Suprapubic skin (tissue), 4 donors: ENCODE measurements at regions not wholly inside any gene's neighbourhood (a gene's known extent, or its start where the extent isn't known, plus 50 kb on each side); places are given as distances from the start of the nearest gene placed in this dataset.
"Not testable (repeated sequence)": the region's sequence is repeated elsewhere in the genome, so short reads cannot be mapped to it uniquely, and the experiment has no call there.

Source experiments
- DNase-seq, 2 donors: peaks; one replicate each; pipeline ENCODE4 v3.0.0-alpha.2; 2019; ENCODE audit warnings: low spot score in 2 of 2
- H3K27ac ChIP-seq: fragments of 200-600 bp; sonication (generic); one replicate; pipeline ENCODE4 v1.5.1; 2019
- H3K27me3 ChIP-seq: fragments of 200-600 bp; sonication (generic); one replicate; pipeline ENCODE4 v1.5.1; 2019
- H3K36me3 ChIP-seq: fragments of 200-600 bp; sonication (generic); one replicate; pipeline ENCODE4 v1.5.1; 2019
- H3K4me1 ChIP-seq: fragments of 200-600 bp; sonication (generic); one replicate; pipeline ENCODE4 v1.5.1; 2019
- H3K4me3 ChIP-seq: fragments of 200-600 bp; sonication (generic); one replicate; pipeline ENCODE4 v1.5.1; 2019; ENCODE audit warnings: mild to moderate bottlenecking
- H3K9me3 ChIP-seq: fragments of 200-600 bp; sonication (generic); one replicate; pipeline ENCODE4 v1.5.1; 2019
- CTCF ChIP-seq, 2 donors: fragments of 200-600 bp in 1 of 2; fragments of 450-650 bp in 1 of 2; sonication (generic) in 1 of 2; IDR thresholded peaks; one replicate each; pipeline ENCODE4 v1.5.1; 2016 to 2019; ENCODE audit warnings: antibody characterized with exemption in 2 of 2, mild to moderate bottlenecking in 1 of 2, moderate library complexity in 1 of 2
- EP300 ChIP-seq: sonication (generic); formaldehyde crosslinking; IDR thresholded peaks from one replicate; pipeline ENCODE4 v1.6.1; 2017; ENCODE audit warnings: antibody characterized with exemption
- POLR2A ChIP-seq, 2 donors: fragments of 450-650 bp; IDR thresholded peaks; one replicate each; pipeline ENCODE4 v1.6.1; 2017; ENCODE audit warnings: antibody characterized with exemption in 2 of 2, mild to moderate bottlenecking in 2 of 2, moderate library complexity in 2 of 2
- POLR2AphosphoS5 ChIP-seq, 3 donors: sonication (generic); formaldehyde crosslinking; IDR thresholded peaks; one replicate each; pipeline ENCODE4 v1.6.1; 2017; ENCODE audit warnings: antibody characterized with exemption in 3 of 3
- WGBS: methylation state at CpG from one replicate; pipeline ENCODE4 v1.1.5; 2018; 5-methylcytosine and 5-hydroxymethylcytosine counted together

GRCh38 chrY:7720974-7721373 lies 809.4 kb upstream of the AMELY start:
- Histone ChIP-seq H3K36me3 (no peaks in the 10 kb centered on the region), H3K4me3 (no peak overlapping the region), H3K27me3 (no peaks in the 10 kb centered on the region), H3K27ac (no peak overlapping the region), H3K4me1 (no peaks in the 10 kb centered on the region), H3K9me3 (no peaks in the 10 kb centered on the region)
- TF ChIP-seq CTCF (IDR thresholded peaks at IDR 0.05) (no peak), POLR2AphosphoS5 (IDR thresholded peaks at IDR 0.05) (no peak), EP300 (no peak), POLR2A (IDR thresholded peaks at IDR 0.05) (no peak)
- no peak for DNase-seq
- no CpG with 5 or more reads among the region's 1 CpG for WGBS

- no peaks in the 10 kb centered on the region for H3K9me3 ChIP-seq
- TF ChIP-seq CTCF (IDR thresholded peaks at IDR 0.05) (no peak), EP300 (no peak), POLR2A (IDR thresholded peaks at IDR 0.05) (no peak), POLR2AphosphoS5 (IDR thresholded peaks at IDR 0.05) (no peak)
- no peaks in the 10 kb centered on the region for H3K36me3 ChIP-seq
- no peaks in the 10 kb centered on the region for H3K4me1 ChIP-seq
- WGBS = no CpG with 5 or more reads among the region's 2 CpGs
- no peak overlapping the region for H3K27ac ChIP-seq
- no peak for DNase-seq
- H3K27me3 ChIP-seq = no peaks in the 10 kb centered on the region
- no peak overlapping the region for H3K4me3 ChIP-seq
Observed at GRCh38 chrY:7719271-7719670, 807.7 kb upstream of the AMELY start.

- no peaks in the 10 kb centered on the region for H3K4me1 ChIP-seq
- no peak for DNase-seq
Observed at GRCh38 chrY:7718626-7719025, 807.1 kb upstream of the AMELY start.

GRCh38 chrY:7718126-7718525 lies 806.6 kb upstream of the AMELY start:
- no CpG with 5 or more reads among the region's 2 CpGs for WGBS
- H3K27me3 ChIP-seq = no peaks in the 10 kb centered on the region
- no peaks in the 10 kb centered on the region for H3K4me1 ChIP-seq
- H3K9me3 ChIP-seq = no peaks in the 10 kb centered on the region
- no peak overlapping the region for H3K27ac ChIP-seq
- no peak for DNase-seq
- H3K4me3 ChIP-seq = no peak overlapping the region
- H3K36me3 ChIP-seq = no peaks in the 10 kb centered on the region
- TF ChIP-seq POLR2A (IDR thresholded peaks at IDR 0.05) (no peak), CTCF (IDR thresholded peaks at IDR 0.05) (no peak), EP300 (no peak), POLR2AphosphoS5 (IDR thresholded peaks at IDR 0.05) (no peak)

More at GRCh38 chrY:7718626-7719025, 807.1 kb upstream of the AMELY start:
- TF ChIP-seq CTCF (IDR thresholded peaks at IDR 0.05) (no peak), POLR2AphosphoS5 (IDR thresholded peaks at IDR 0.05) (no peak), POLR2A (IDR thresholded peaks at IDR 0.05) (no peak), EP300 (no peak)
- no peak overlapping the region for H3K4me3 ChIP-seq
- no peaks in the 10 kb centered on the region for H3K27me3 ChIP-seq
- no peaks in the 10 kb centered on the region for H3K36me3 ChIP-seq
- H3K9me3 ChIP-seq = no peaks in the 10 kb centered on the region
- no CpG with 5 or more reads among the region's 3 CpGs for WGBS
- H3K27ac ChIP-seq = no peak overlapping the region

GRCh38 chrY:7714426-7714825 lies 802.9 kb upstream of the AMELY start:
- Histone ChIP-seq H3K4me3 (no peak overlapping the region), H3K9me3 (no peaks in the 10 kb centered on the region), H3K27ac (no peak overlapping the region), H3K36me3 (no peaks in the 10 kb centered on the region), H3K27me3 (no peaks in the 10 kb centered on the region), H3K4me1 (no peaks in the 10 kb centered on the region)
- DNase-seq = no peak
- TF ChIP-seq POLR2AphosphoS5 (IDR thresholded peaks at IDR 0.05) = no peak
- no peak for TF ChIP-seq CTCF (IDR thresholded peaks at IDR 0.05)
- no peak for TF ChIP-seq POLR2A (IDR thresholded peaks at IDR 0.05)
- no peak for TF ChIP-seq EP300
- no CpG with 5 or more reads among the region's 2 CpGs for WGBS

GRCh38 chrY:7713738-7714137 lies 802.2 kb upstream of the AMELY start:
- not testable (repeated sequence) for H3K27me3 ChIP-seq, H3K27ac ChIP-seq, DNase-seq, H3K9me3 ChIP-seq, H3K4me3 ChIP-seq, H3K4me1 ChIP-seq, H3K36me3 ChIP-seq
- WGBS = no CpG with 5 or more reads among the region's 3 CpGs
